ENCODE measurements at regions not wholly inside any gene's neighbourhood (a gene's known extent, or its start where the extent isn't known, plus 50 kb on each side); places are given as distances from the start of the nearest gene placed in this dataset.

- no peak overlapping the region for H3K27ac ChIP-seq (ENCODE audit: low read depth, low read length)
- POLR2A ChIA-PET = no interaction called here
- CTCF ChIA-PET = no interaction called here
These were observed 71.9 kb upstream of the CHST15 start for GRCh38 chr10:124165311-124165710.

GRCh38 chr10:124164264-124164663 lies 70.9 kb upstream of the CHST15 start:
- ChIA-PET CTCF (interaction anchor here (0.6 kb wide), 1 partner anchor 1799 kb away, joined by 3 read pairs; no protein-coding TSS in a partner anchor), POLR2A (no interaction called here)
- TF ChIP-seq CTCF (IDR thresholded peaks at IDR 0.05; ENCODE audit: low read depth, low read length) = no peak
- Histone ChIP-seq H3K27ac (ENCODE audit: low read depth, low read length) (no peak overlapping the region), H3K27me3 (ENCODE audit: control insufficient read depth, insufficient read depth, low read length) (no peaks in the 10 kb centered on the region), H3K9me3 (ENCODE audit: control insufficient read depth, insufficient read depth, low read length) (peaks cover 7% of the 10 kb centered on the region; the same call in 1 of the 2 replicates), H3K4me3 (ENCODE audit: low read depth, low read length) (no peak overlapping the region)
- DNase-seq (ENCODE audit: low read depth, low spot score) = no peak

More at GRCh38 chr10:124165311-124165710, 71.9 kb upstream of the CHST15 start:
- no peaks in the 10 kb centered on the region for H3K27me3 ChIP-seq (ENCODE audit: control insufficient read depth, insufficient read depth, low read length)
- peaks cover 7% of the 10 kb centered on the region; the same call in 1 of the 2 replicates for H3K9me3 ChIP-seq (ENCODE audit: control insufficient read depth, insufficient read depth, low read length)
- no peak for TF ChIP-seq CTCF (IDR thresholded peaks at IDR 0.05; ENCODE audit: low read depth, low read length)
- DNase-seq (ENCODE audit: low read depth, low spot score) = no peak
- no peak overlapping the region for H3K4me3 ChIP-seq (ENCODE audit: low read depth, low read length)

GRCh38 chr10:124162774-124163354 lies 69.5 kb upstream of the CHST15 start:
- CTCF ChIA-PET = no interaction called here

GRCh38 chr10:124162136-124162535 lies 68.7 kb upstream of the CHST15 start:
- CTCF ChIA-PET = no interaction called here
- POLR2A ChIA-PET = no interaction called here

More at GRCh38 chr10:124162774-124163354, 69.5 kb upstream of the CHST15 start:
- DNase-seq (ENCODE audit: low read depth, low spot score) = no peak
- Histone ChIP-seq H3K9me3 (ENCODE audit: control insufficient read depth, insufficient read depth, low read length) (peaks cover 9% of the 10 kb centered on the region), H3K4me3 (ENCODE audit: low read depth, low read length) (no peak overlapping the region), H3K27me3 (ENCODE audit: control insufficient read depth, insufficient read depth, low read length) (no peaks in the 10 kb centered on the region), H3K27ac (ENCODE audit: low read depth, low read length) (no peak overlapping the region)
- POLR2A ChIA-PET = no interaction called here
- no peak for TF ChIP-seq CTCF (IDR thresholded peaks at IDR 0.05; ENCODE audit: low read depth, low read length)

More at GRCh38 chr10:124162136-124162535, 68.7 kb upstream of the CHST15 start:
- H3K9me3 ChIP-seq (ENCODE audit: control insufficient read depth, insufficient read depth, low read length) = peaks cover 13% of the 10 kb centered on the region
- no peak for DNase-seq (ENCODE audit: low read depth, low spot score)
- H3K27me3 ChIP-seq (ENCODE audit: control insufficient read depth, insufficient read depth, low read length) = no peaks in the 10 kb centered on the region
- TF ChIP-seq CTCF (IDR thresholded peaks at IDR 0.05; ENCODE audit: low read depth, low read length) = no peak
- no peak overlapping the region for H3K27ac ChIP-seq (ENCODE audit: low read depth, low read length)
- H3K4me3 ChIP-seq (ENCODE audit: low read depth, low read length) = no peak overlapping the region
